IMR-90 (cell line): ENCODE measurements at regions not wholly inside any gene's neighbourhood (a gene's known extent, or its start where the extent isn't known, plus 50 kb on each side); places are given as distances from the start of the nearest gene placed in this dataset.

ENCODE experiments used
- ATAC-seq: fragments of 200-7000 bp; cut with Tn5 transposase; 2 replicates; pipeline ENCODE4 v1.9.1; 2020; ENCODE audit warnings: low read depth, mild to moderate bottlenecking, moderate library complexity
- BruUV-seq: library from RNA; stranded (reverse); fragments of 400-500 nt; replicated peaks from 2 replicates; lab custom pipeline; 2021; lab: Mats Ljungman, UMichigan
- CTCF ChIA-PET: fragments of 300-600 bp; formaldehyde crosslinking; extraction: SDS; loops from one replicate; lab custom pipeline; 2021; ENCODE audit warnings: antibody characterized with exemption; lab: Yijun Ruan, JAX
- POLR2A ChIA-PET: fragments of 300-600 bp; sonication (Branson Sonifier 250); formaldehyde crosslinking; loops from one replicate; lab custom pipeline; 2022; ENCODE audit warnings: antibody characterized with exemption; ENCODE audit not compliant: unreplicated experiment; lab: Charles Lee
- DNase-seq: peaks from one replicate; pipeline ENCODE4 v3.0.0; 2013
- H2AFZ ChIP-seq: replicated peaks from 2 replicates; pipeline ENCODE3; 2013; ENCODE audit warnings: low read length, mild to moderate bottlenecking; ENCODE audit not compliant: poor library complexity
- H2AK5ac ChIP-seq: 2 replicates; pipeline ENCODE4 v1.6.1; 2013; ENCODE audit warnings: low read depth, low read length, inconsistent platforms
- H2AK9ac ChIP-seq: replicated peaks from 2 replicates; pipeline ENCODE3; 2013; ENCODE audit warnings: mild to moderate bottlenecking, low read depth, low read length, moderate library complexity; ENCODE audit not compliant: poor library complexity
- H2BK120ac ChIP-seq: 2 replicates; pipeline ENCODE4 v1.6.1; 2013; ENCODE audit warnings: low read depth, low read length, inconsistent platforms
- H2BK15ac ChIP-seq: 3 replicates; pipeline ENCODE4 v1.6.1; 2013; ENCODE audit warnings: low read depth, low read length, inconsistent platforms
- H2BK20ac ChIP-seq: 2 replicates; pipeline ENCODE4 v1.6.1; 2013; ENCODE audit warnings: low read depth, mild to moderate bottlenecking, inconsistent platforms, low read length, moderate library complexity
- H2BK5ac ChIP-seq: 2 replicates; pipeline ENCODE4 v1.6.1; 2013; ENCODE audit warnings: mild to moderate bottlenecking, low read depth, low read length, inconsistent platforms; ENCODE audit not compliant: poor library complexity, severe bottlenecking
- H3K14ac ChIP-seq: replicated peaks from 2 replicates; pipeline ENCODE4 v1.6.1; 2013; ENCODE audit warnings: low read depth, low read length, inconsistent platforms
- H3K18ac ChIP-seq: 2 replicates; pipeline ENCODE4 v1.6.1; 2013; ENCODE audit warnings: low read depth, low read length, control low read depth
- H3K23ac ChIP-seq: 2 replicates; pipeline ENCODE4 v1.6.1; 2013; ENCODE audit warnings: low read depth, low read length, inconsistent platforms
- H3K27ac ChIP-seq: 2 replicates; pipeline ENCODE4 v1.5.1; 2013; ENCODE audit warnings: mild to moderate bottlenecking, control low read depth, low read length; ENCODE audit not compliant: insufficient read depth
- H3K27me3 ChIP-seq: 2 replicates; pipeline ENCODE4 v1.6.1; 2013; ENCODE audit warnings: low read length; ENCODE audit not compliant: control insufficient read depth, insufficient read depth
- H3K36me3 ChIP-seq: 2 replicates; pipeline ENCODE4 v1.6.1; 2013; ENCODE audit warnings: low read length, mixed read lengths; ENCODE audit not compliant: control insufficient read depth, insufficient read depth
- H3K4ac ChIP-seq: 2 replicates; pipeline ENCODE4 v1.6.1; 2013; ENCODE audit warnings: low read depth, low read length, inconsistent platforms
- H3K4me1 ChIP-seq: 2 replicates; pipeline ENCODE4 v1.6.1; 2013; ENCODE audit warnings: low read length, mixed read lengths; ENCODE audit not compliant: control insufficient read depth, insufficient read depth
- H3K4me2 ChIP-seq: 2 replicates; pipeline ENCODE4 v1.6.1; 2013; ENCODE audit warnings: low read depth, mild to moderate bottlenecking, control low read depth, low read length, moderate library complexity
- H3K4me3 ChIP-seq: 2 replicates; pipeline ENCODE4 v1.5.1; 2013; ENCODE audit warnings: low read depth, mild to moderate bottlenecking, control low read depth, low read length, moderate library complexity; ENCODE audit not compliant: insufficient read depth
- H3K56ac ChIP-seq: 2 replicates; pipeline ENCODE4 v1.6.1; 2013; ENCODE audit warnings: low read length, inconsistent platforms; ENCODE audit not compliant: insufficient read depth; ENCODE audit errors: extremely low read depth
- H3K79me1 ChIP-seq, 2 experiments: 2 replicates each; pipeline ENCODE4 v1.6.1; 2013; ENCODE audit warnings: low read length in 2 of 2, inconsistent platforms in 1 of 2, low read depth in 1 of 2
- H3K9ac ChIP-seq: 2 replicates; pipeline ENCODE4 v1.6.1; 2013; ENCODE audit warnings: low read depth, low read length, control low read depth
- H3K9me1 ChIP-seq: 2 replicates; pipeline ENCODE4 v1.6.1; 2013; ENCODE audit warnings: low read length, inconsistent platforms; ENCODE audit not compliant: insufficient read depth
- H3K9me3 ChIP-seq: 2 replicates; pipeline ENCODE4 v1.6.1; 2013; ENCODE audit warnings: low read length; ENCODE audit not compliant: control insufficient read depth, insufficient read depth
- H4K20me1 ChIP-seq: 2 replicates; pipeline ENCODE4 v1.6.1; 2013; ENCODE audit warnings: low read length, inconsistent platforms; ENCODE audit not compliant: insufficient read depth
- H4K5ac ChIP-seq: 2 replicates; pipeline ENCODE4 v1.6.1; 2013; ENCODE audit warnings: mild to moderate bottlenecking, low read depth, low read length, control low read depth
- H4K8ac ChIP-seq, 2 experiments: 2 replicates each; pipeline ENCODE4 v1.6.1; 2013; ENCODE audit warnings: low read depth in 2 of 2, low read length in 2 of 2, control low read depth in 1 of 2, inconsistent platforms in 1 of 2
- H4K91ac ChIP-seq: 2 replicates; pipeline ENCODE4 v1.6.1; 2013; ENCODE audit warnings: low read depth, low read length, inconsistent platforms; ENCODE audit not compliant: insufficient read depth
- BHLHE40 ChIP-seq: fragments of 150-350 bp; IDR thresholded peaks from 2 replicates; pipeline ENCODE4 v1.6.1; 2016; ENCODE audit warnings: mild to moderate bottlenecking, low read depth, low read length
- CEBPB ChIP-seq: IDR thresholded peaks from 2 replicates; pipeline ENCODE4 v1.6.1; 2012; ENCODE audit warnings: low read depth, low read length, improper control_type of control experiment
- CTCF ChIP-seq: conservative IDR thresholded peaks from 2 replicates; pipeline ENCODE4 v1.5.1; 2012; ENCODE audit warnings: mild to moderate bottlenecking, low read depth, low read length, improper control_type of control experiment
- FOS ChIP-seq: fragments of 150-350 bp; IDR thresholded peaks from 2 replicates; pipeline ENCODE4 v1.6.1; 2016; ENCODE audit warnings: low read depth, low read length
- MAFK ChIP-seq: IDR thresholded peaks from 2 replicates; pipeline ENCODE4 v1.6.1; 2012; ENCODE audit warnings: low read depth, low read length, improper control_type of control experiment
- MAZ ChIP-seq: IDR thresholded peaks from 2 replicates; pipeline ENCODE4 v1.6.1; 2012; ENCODE audit warnings: low read depth, mild to moderate bottlenecking, low read length, improper control_type of control experiment, moderate library complexity, borderline replicate concordance
- MXI1 ChIP-seq: IDR thresholded peaks from 2 replicates; pipeline ENCODE4 v1.6.1; 2012; ENCODE audit warnings: low read depth, mild to moderate bottlenecking, low read length, moderate library complexity, borderline replicate concordance
- NFE2L2 ChIP-seq: fragments of 150-350 bp; IDR thresholded peaks from 2 replicates; pipeline ENCODE4 v1.6.1; 2016; ENCODE audit warnings: low read depth, mild to moderate bottlenecking, low read length
- RAD21 ChIP-seq: IDR thresholded peaks from 2 replicates; pipeline ENCODE4 v1.6.1; 2012; ENCODE audit warnings: low read length, improper control_type of control experiment
- RCOR1 ChIP-seq: IDR thresholded peaks from 2 replicates; pipeline ENCODE4 v1.6.1; 2012; ENCODE audit warnings: mild to moderate bottlenecking, low read length, improper control_type of control experiment; ENCODE audit not compliant: insufficient replicate concordance
- RFX5 ChIP-seq: IDR thresholded peaks from 2 replicates; pipeline ENCODE4 v1.8.0; 2012; ENCODE audit warnings: low read depth, mild to moderate bottlenecking, low read length, moderate library complexity
- SMC3 ChIP-seq: fragments of 150-350 bp; IDR thresholded peaks from 2 replicates; pipeline ENCODE4 v1.6.1; 2016; ENCODE audit warnings: low read depth, mild to moderate bottlenecking, antibody characterized with exemption, low read length, moderate library complexity
- USF2 ChIP-seq: fragments of 150-350 bp; IDR thresholded peaks from 2 replicates; pipeline ENCODE4 v1.6.1; 2017; ENCODE audit warnings: mild to moderate bottlenecking, antibody characterized with exemption, low read length, low read depth
- WGBS, 2 experiments: methylation state at CpG; one replicate each; pipeline versions ENCODE4 v1.1.5 to v1.1.7; 2013; ENCODE audit warnings: missing lambda C conversion rate in 2 of 2; ENCODE audit not compliant: insufficient read length in 1 of 2; ENCODE audit errors: extremely low coverage in 2 of 2; 5-methylcytosine and 5-hydroxymethylcytosine counted together
- dilution Hi-C: fragments of 300-500 bp; cut with HindIII; formaldehyde crosslinking; loops from one replicate; pipeline ENCODE4 v1.14.3; 2018; ENCODE audit warnings: low sequenced_read_pairs; ENCODE audit not compliant: unreplicated experiment
- in situ Hi-C: fragments of 300-500 bp; cut with MboI; formaldehyde crosslinking; loops from 3 replicates; pipeline ENCODE4 v1.14.3; 2019; ENCODE audit warnings: low sequenced_read_pairs, inconsistent platforms, mixed read lengths
- intact Hi-C: fragments of 100-400 bp; cut with micrococcal nuclease; formaldehyde crosslinking; loops from 2 replicates; pipeline ENCODE4 v1.10.0; 2022

- no peak for TF ChIP-seq FOS
These were observed 55.2 kb upstream of the CHRNA7 start (continued) for GRCh38 chr15:31974855-31975829.

GRCh38 chr15:31975830-31976229, 54.5 kb upstream of the CHRNA7 start:
- ATAC-seq (no peak), DNase-seq (no peak)
- in situ Hi-C loops (no loop called here), intact Hi-C loops (no loop called here), dilution Hi-C loops (no loop called here)
- Histone ChIP-seq H3K4me3 (no peak overlapping the region), H3K79me1 (no peaks in the 10 kb centered on the region), H3K4me2 (no peak overlapping the region), H3K27ac (no peak overlapping the region), H3K23ac (no peak overlapping the region), H3K14ac (no peak overlapping the region), H4K91ac (no peak overlapping the region), H2AFZ (peak overlapping the region; percentile 21), H2BK5ac (no peak overlapping the region), H3K9me1 (no peaks in the 10 kb centered on the region), H3K4ac (no peak overlapping the region), H3K18ac (no peak overlapping the region), H2BK120ac (no peak overlapping the region), H2BK15ac (no peak overlapping the region), H3K4me1 (no peaks in the 10 kb centered on the region), H3K9me3 (no peaks in the 10 kb centered on the region), H2AK5ac (no peak overlapping the region), H3K56ac (no peak overlapping the region), H4K8ac (no peak overlapping the region), H4K5ac (no peak overlapping the region), H2AK9ac (no peak overlapping the region), H4K20me1 (no peaks in the 10 kb centered on the region), H3K36me3 (no peaks in the 10 kb centered on the region), H3K27me3 (no peaks in the 10 kb centered on the region), H3K9ac (no peak overlapping the region), H2BK20ac (no peak overlapping the region)
- POLR2A ChIA-PET = no interaction called here
- WGBS, 2 experiments = 79% methylated on average over 7 of the region's 9 CpGs; no CpG with 5 or more reads in 1 of the 2 experiments
- no TSS peak for BruUV-seq
- CTCF ChIA-PET = no interaction called here
- no peak for TF ChIP-seq BHLHE40
- no peak for TF ChIP-seq SMC3
- no peak for TF ChIP-seq CEBPB
- TF ChIP-seq RFX5 = no peak
- TF ChIP-seq CTCF = no peak
- no peak for TF ChIP-seq FOS
- no peak for TF ChIP-seq RCOR1
- TF ChIP-seq MAZ = no peak
- no peak for TF ChIP-seq NFE2L2
- no peak for TF ChIP-seq RAD21
- TF ChIP-seq MXI1 = no peak
- no peak for TF ChIP-seq USF2
- no peak for TF ChIP-seq MAFK
